ENCODE measurements at regions not wholly inside any gene's neighbourhood (a gene's known extent, or its start where the extent isn't known, plus 50 kb on each side); places are given as distances from the start of the nearest gene placed in this dataset.
A peak's percentile ranks its signal among the peaks of the same experiment; 100 is the strongest.
"Not testable (repeated sequence)": the region's sequence is repeated elsewhere in the genome, so short reads cannot be mapped to it uniquely, and the experiment has no call there.

GRCh38 chr3:144491333-144491732 lies 519.7 kb downstream of the DIPK2A start:
- ATAC-seq (no peak), DNase-seq (no peak)
- intact Hi-C loops (cut with DNase I), result no loop called here

GRCh38 chr3:144494651-144495050 lies 523.0 kb downstream of the DIPK2A start:
- H3K4me3 ChIP-seq; ATAC-seq; intact Hi-C loops (cut with DNase I); H3K27me3 ChIP-seq; H3K4me1 ChIP-seq; H3K36me3 ChIP-seq; H3K27ac ChIP-seq; H3K9me3 ChIP-seq: not testable (repeated sequence)
- peak in 1 of 4 donors; percentile 50 for DNase-seq

More at GRCh38 chr3:144491333-144491732, 519.7 kb downstream of the DIPK2A start:
- Histone ChIP-seq H3K27ac (no peak overlapping the region), H3K4me1 (no peaks in the 10 kb centered on the region), H3K9me3 (no peaks in the 10 kb centered on the region), H3K27me3 (no peaks in the 10 kb centered on the region), H3K4me3 (no peak overlapping the region), H3K36me3 (no peaks in the 10 kb centered on the region)
- TF ChIP-seq, protein P1, sequence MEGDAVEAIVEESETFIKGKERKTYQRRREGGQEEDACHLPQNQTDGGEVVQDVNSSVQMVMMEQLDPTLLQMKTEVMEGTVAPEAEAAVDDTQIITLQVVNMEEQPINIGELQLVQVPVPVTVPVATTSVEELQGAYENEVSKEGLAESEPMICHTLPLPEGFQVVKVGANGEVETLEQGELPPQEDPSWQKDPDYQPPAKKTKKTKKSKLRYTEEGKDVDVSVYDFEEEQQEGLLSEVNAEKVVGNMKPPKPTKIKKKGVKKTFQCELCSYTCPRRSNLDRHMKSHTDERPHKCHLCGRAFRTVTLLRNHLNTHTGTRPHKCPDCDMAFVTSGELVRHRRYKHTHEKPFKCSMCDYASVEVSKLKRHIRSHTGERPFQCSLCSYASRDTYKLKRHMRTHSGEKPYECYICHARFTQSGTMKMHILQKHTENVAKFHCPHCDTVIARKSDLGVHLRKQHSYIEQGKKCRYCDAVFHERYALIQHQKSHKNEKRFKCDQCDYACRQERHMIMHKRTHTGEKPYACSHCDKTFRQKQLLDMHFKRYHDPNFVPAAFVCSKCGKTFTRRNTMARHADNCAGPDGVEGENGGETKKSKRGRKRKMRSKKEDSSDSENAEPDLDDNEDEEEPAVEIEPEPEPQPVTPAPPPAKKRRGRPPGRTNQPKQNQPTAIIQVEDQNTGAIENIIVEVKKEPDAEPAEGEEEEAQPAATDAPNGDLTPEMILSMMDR (IDR thresholded peaks at IDR 0.05), result no peak

DNA sequence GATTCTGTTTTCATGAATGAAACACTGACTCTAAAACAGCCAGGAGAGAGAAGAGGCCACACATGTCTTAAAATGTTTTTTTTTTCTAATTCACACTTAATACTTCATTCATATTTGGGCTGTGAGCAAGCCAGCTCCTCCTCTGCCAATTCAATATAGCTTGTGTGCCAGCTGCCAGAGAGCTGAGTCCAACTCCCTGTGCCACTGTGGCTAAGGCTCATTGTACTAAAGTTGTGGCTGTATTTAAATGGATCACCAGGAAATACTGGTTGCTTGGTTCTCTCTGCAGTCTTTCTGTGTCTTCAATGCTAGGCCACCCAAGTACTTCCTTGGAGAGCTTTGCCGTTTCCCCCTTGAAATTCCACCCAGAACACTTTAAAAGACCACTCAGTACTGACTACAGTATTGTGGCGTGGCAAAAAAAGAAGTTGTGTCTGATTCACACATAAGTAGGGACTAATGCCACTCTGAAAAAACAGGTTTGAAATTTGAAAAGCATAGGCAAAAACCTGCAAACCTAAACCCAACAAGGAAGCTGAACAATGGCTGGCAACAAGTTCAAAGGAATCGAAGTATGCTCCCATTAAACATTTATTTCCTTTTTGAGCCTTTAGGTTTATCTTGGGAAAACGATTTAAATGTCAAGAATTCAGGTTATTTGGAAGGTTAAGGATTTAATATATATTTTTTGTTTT lies 524.7 kb downstream of the DIPK2A start:
- TF ChIP-seq, protein P1 (IDR thresholded peaks at IDR 0.05), result no peak
- H3K27me3 ChIP-seq, result no peaks in the 10 kb centered on the region
- intact Hi-C loops (cut with DNase I), result no loop called here
- H3K4me1 ChIP-seq, result no peaks in the 10 kb centered on the region
- H3K27ac ChIP-seq, result no peak overlapping the region
- DNase-seq (no peak), ATAC-seq (no peak)
- H3K9me3 ChIP-seq, result no peaks in the 10 kb centered on the region
- H3K4me3 ChIP-seq, result no peak overlapping the region
- no peaks in the 10 kb centered on the region for H3K36me3 ChIP-seq

- Histone ChIP-seq H3K4me1 (no peaks in the 10 kb centered on the region), H3K4me3 (no peak overlapping the region), H3K27me3 (no peaks in the 10 kb centered on the region), H3K36me3 (no peaks in the 10 kb centered on the region), H3K27ac (no peak overlapping the region), H3K9me3 (no peaks in the 10 kb centered on the region)
- intact Hi-C loops (cut with DNase I), result no loop called here
- no peak for DNase-seq
- ATAC-seq, result no peak
- TF ChIP-seq, protein P1 (IDR thresholded peaks at IDR 0.05), result no peak
Measured at GRCh38 chr3:144497452-144497851, 525.8 kb downstream of the DIPK2A start.

DNA sequence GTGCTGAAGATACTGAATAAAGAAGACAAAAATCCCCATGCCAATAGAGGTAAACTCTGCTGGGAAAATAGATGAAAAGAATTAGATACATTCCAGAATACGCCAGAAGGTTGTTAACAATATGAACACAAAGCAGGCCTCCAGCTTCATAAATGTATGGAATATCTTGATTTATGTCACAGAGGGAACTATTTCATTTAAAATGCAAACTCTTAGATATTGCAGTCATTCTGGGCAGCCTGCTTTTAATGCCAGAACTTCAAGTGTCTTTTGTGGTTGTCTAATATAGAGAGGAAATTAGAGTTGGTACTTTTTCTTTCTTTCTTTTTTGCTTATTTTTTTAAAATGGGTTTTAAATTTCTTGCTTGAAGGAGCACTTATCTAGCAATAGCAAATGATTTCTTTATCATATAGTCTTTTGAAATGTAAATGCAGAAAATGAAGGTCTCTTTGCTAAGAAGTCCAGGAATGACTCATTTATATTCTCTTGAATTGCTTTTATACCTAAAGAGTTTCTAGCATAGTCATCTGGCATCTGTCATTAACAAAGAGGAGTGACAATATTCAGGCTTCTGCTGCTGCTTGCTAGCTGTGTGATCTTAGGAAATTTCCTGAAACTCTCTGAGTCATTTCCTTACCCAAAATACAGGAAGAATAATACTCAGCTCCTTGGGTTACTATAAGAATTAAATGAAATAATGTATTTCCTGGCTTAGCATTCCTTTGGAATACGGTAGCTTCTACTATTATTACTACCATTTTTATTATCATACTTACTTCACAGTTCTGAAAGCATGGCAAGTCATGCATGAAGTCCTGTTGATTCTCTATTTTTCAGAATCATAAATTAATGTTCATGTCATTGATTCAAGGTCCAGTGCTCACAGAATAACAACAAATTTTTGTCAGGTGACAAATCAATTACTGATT lies 527.6 kb downstream of the DIPK2A start:
- no peaks in the 10 kb centered on the region for H3K9me3 ChIP-seq
- TF ChIP-seq, protein P1 (IDR thresholded peaks at IDR 0.05), result no peak
- intact Hi-C loops (cut with DNase I), result no loop called here
- ATAC-seq, result no peak
- H3K4me3 ChIP-seq, result no peak overlapping the region
- H3K36me3 ChIP-seq, result no peaks in the 10 kb centered on the region
- DNase-seq, result no peak
- H3K4me1 ChIP-seq, result no peaks in the 10 kb centered on the region
- H3K27ac ChIP-seq, result no peak overlapping the region
- no peaks in the 10 kb centered on the region for H3K27me3 ChIP-seq

Measured in left lung (tissue), 4 donors.